KMS-11 (cell line): ENCODE measurements at regions not wholly inside any gene's neighbourhood (a gene's known extent, or its start where the extent isn't known, plus 50 kb on each side); places are given as distances from the start of the nearest gene placed in this dataset.

Source experiments
- H2AFZ ChIP-seq: fragments of 200-600 bp; sonication (generic); 2 replicates; pipeline ENCODE4 v1.6.1; 2016; ENCODE audit warnings: antibody characterized with exemption, mixed run types, low read depth
- H3K27ac ChIP-seq: fragments of 200-600 bp; sonication (generic); 2 replicates; pipeline ENCODE4 v1.6.1; 2016; ENCODE audit warnings: mild to moderate bottlenecking, mixed run types
- H3K27me3 ChIP-seq: fragments of 200-600 bp; sonication (generic); 2 replicates; pipeline ENCODE4 v1.6.1; 2017; ENCODE audit warnings: mild to moderate bottlenecking, low read depth, mixed run types, moderate library complexity; ENCODE audit not compliant: insufficient read depth
- H3K36me3 ChIP-seq: fragments of 200-600 bp; sonication (generic); 2 replicates; pipeline ENCODE4 v1.6.1; 2017; ENCODE audit warnings: mild to moderate bottlenecking, mixed run types; ENCODE audit not compliant: insufficient read depth
- H3K4me1 ChIP-seq: fragments of 200-600 bp; sonication (generic); 2 replicates; pipeline ENCODE4 v1.6.1; 2016; ENCODE audit warnings: mild to moderate bottlenecking, low read depth, mixed run types; ENCODE audit not compliant: poor library complexity, severe bottlenecking
- H3K4me2 ChIP-seq: fragments of 200-600 bp; sonication (generic); 2 replicates; pipeline ENCODE4 v1.7.0; 2016; ENCODE audit warnings: mild to moderate bottlenecking, mixed run types
- H3K4me3 ChIP-seq: fragments of 200-600 bp; sonication (generic); IDR thresholded peaks from 2 replicates; pipeline ENCODE4 v1.6.1; 2017; ENCODE audit warnings: low read depth, low read length, mixed read lengths; ENCODE audit not compliant: insufficient read depth
- H3K79me2 ChIP-seq: fragments of 200-600 bp; sonication (generic); 2 replicates; pipeline ENCODE4 v1.6.1; 2016; ENCODE audit warnings: low read depth, mixed run types; ENCODE audit not compliant: insufficient read depth
- H3K9ac ChIP-seq: fragments of 200-600 bp; sonication (generic); 2 replicates; pipeline ENCODE4 v1.6.1; 2016; ENCODE audit warnings: mild to moderate bottlenecking, mixed run types
- H4K20me1 ChIP-seq: fragments of 200-600 bp; sonication (generic); 2 replicates; pipeline ENCODE4 v1.6.1; 2016; ENCODE audit warnings: mild to moderate bottlenecking, mixed run types; ENCODE audit not compliant: insufficient read depth
- CTCF ChIP-seq: fragments of 200-600 bp; sonication (generic); conservative IDR thresholded peaks from 2 replicates; pipeline ENCODE4 v1.6.1; 2017; ENCODE audit warnings: low read depth, mild to moderate bottlenecking, antibody characterized with exemption, low read length, moderate library complexity, mixed read lengths

DNA sequence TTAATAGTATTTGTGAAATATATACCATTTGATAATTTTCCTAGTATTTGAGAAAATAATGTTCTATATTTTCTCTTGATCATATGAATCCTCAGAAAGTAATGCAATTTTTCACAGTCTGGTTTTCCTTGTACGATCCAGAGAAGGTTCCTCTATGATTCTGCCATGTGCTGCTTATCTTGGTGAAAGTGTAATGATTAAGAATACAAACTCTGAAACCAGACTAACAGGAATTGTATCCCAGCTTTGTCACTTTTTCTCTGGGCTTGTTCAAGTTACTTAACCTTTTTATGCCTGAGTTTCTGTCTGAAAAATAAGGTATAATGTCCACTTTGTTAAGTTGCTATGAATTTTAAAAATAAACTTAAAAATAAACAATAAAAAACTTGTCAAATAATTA is 169.6 kb upstream of the ZNF804B start:
- H3K27ac ChIP-seq = no peak overlapping the region
- H3K9ac ChIP-seq = no peak overlapping the region
- no peaks in the 10 kb centered on the region for H4K20me1 ChIP-seq
- no peaks in the 10 kb centered on the region for H3K36me3 ChIP-seq
- H3K79me2 ChIP-seq = no peaks in the 10 kb centered on the region
- no peaks in the 10 kb centered on the region for H3K27me3 ChIP-seq
- no peak overlapping the region for H2AFZ ChIP-seq
- no peak for TF ChIP-seq CTCF
- H3K4me1 ChIP-seq = no peaks in the 10 kb centered on the region
- no peak overlapping the region for H3K4me2 ChIP-seq
- H3K4me3 ChIP-seq = no peak overlapping the region

DNA sequence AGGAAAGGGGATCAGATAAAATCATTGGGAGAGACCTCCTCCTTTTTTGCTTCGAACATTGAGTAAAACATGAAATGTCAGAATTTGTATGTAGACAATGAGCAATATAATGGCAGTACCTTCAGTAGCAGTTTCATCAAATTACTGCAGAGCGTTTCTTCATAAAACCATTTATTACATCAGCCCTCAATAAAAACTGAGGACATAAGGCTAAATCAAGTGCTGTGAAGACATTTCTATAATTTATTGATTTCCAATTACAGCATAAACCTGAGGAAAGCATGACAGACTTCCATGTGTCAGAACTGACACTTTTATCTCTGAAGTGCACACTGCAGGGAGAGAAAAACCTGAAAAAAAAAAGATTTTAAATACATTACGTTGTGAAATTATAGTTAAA is 172.6 kb upstream of the ZNF804B start:
- Histone ChIP-seq H4K20me1 (no peaks in the 10 kb centered on the region), H3K27ac (no peak overlapping the region), H3K4me2 (no peak overlapping the region), H2AFZ (no peak overlapping the region), H3K27me3 (no peaks in the 10 kb centered on the region), H3K36me3 (no peaks in the 10 kb centered on the region), H3K9ac (no peak overlapping the region), H3K79me2 (no peaks in the 10 kb centered on the region), H3K4me3 (no peak overlapping the region), H3K4me1 (no peaks in the 10 kb centered on the region)
- no peak for TF ChIP-seq CTCF

GRCh38 chr7:88586219-88586618 is 173.3 kb upstream of the ZNF804B start:
- Histone ChIP-seq H3K4me1 (no peaks in the 10 kb centered on the region), H3K36me3 (no peaks in the 10 kb centered on the region), H3K79me2 (no peaks in the 10 kb centered on the region), H3K4me2 (no peak overlapping the region), H4K20me1 (no peaks in the 10 kb centered on the region), H3K27me3 (no peaks in the 10 kb centered on the region), H3K9ac (no peak overlapping the region), H2AFZ (no peak overlapping the region), H3K27ac (no peak overlapping the region), H3K4me3 (no peak overlapping the region)
- no peak for TF ChIP-seq CTCF

GRCh38 chr7:88576720-88577119 is 182.8 kb upstream of the ZNF804B start:
- Histone ChIP-seq H2AFZ (no peak overlapping the region), H3K4me1 (no peaks in the 10 kb centered on the region), H3K4me3 (no peak overlapping the region), H3K36me3 (no peaks in the 10 kb centered on the region), H3K27me3 (no peaks in the 10 kb centered on the region), H3K4me2 (no peak overlapping the region), H3K27ac (no peak overlapping the region), H3K79me2 (no peaks in the 10 kb centered on the region), H4K20me1 (no peaks in the 10 kb centered on the region), H3K9ac (no peak overlapping the region)
- no peak for TF ChIP-seq CTCF

- TF ChIP-seq CTCF = no peak
- no peak overlapping the region for H3K4me3 ChIP-seq
- H3K79me2 ChIP-seq = no peaks in the 10 kb centered on the region
- no peaks in the 10 kb centered on the region for H4K20me1 ChIP-seq
- H3K4me2 ChIP-seq = no peak overlapping the region
- no peaks in the 10 kb centered on the region for H3K4me1 ChIP-seq
- no peak overlapping the region for H2AFZ ChIP-seq
- no peaks in the 10 kb centered on the region for H3K27me3 ChIP-seq
- no peaks in the 10 kb centered on the region for H3K36me3 ChIP-seq
- no peak overlapping the region for H3K27ac ChIP-seq
- H3K9ac ChIP-seq = no peak overlapping the region
Measured at GRCh38 chr7:88566162-88566729, 193.3 kb upstream of the ZNF804B start.
